SHP77 (cell line): ENCODE measurements at regions not wholly inside any gene's neighbourhood (a gene's known extent, or its start where the extent isn't known, plus 50 kb on each side); places are given as distances from the start of the nearest gene placed in this dataset.

Experiments
- DNase-seq, 2 experiments: peaks; one replicate each; lab custom pipeline; 2025; lab: John Stamatoyannopoulos, UW

DNA sequence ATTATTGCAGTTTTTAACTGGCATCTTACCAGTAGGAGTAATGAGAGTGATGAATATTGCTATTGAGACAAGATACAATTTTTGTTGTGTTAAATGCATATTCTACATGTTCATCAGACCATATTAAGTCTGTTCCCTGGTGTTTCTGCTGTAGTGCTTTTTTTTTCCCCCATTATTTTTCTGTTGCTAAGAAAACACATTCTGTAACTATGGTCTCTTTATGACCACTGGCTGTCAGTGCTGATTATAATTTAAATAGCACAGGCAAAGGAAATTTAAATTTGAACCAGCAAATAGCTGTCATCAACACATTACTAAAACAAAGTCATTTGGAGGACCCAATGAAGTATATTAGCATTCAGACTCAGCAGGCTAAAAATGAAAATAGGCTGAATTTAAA is 98.3 kb upstream of the ANKRD50 start:
- no peak for DNase-seq

- no peak for DNase-seq
These were observed 94.9 kb upstream of the ANKRD50 start for GRCh38 chr4:124807421-124807820.

GRCh38 chr4:124806403-124806802 is 93.9 kb upstream of the ANKRD50 start:
- DNase-seq: no peak

- no peak for DNase-seq
These were observed 92.1 kb upstream of the ANKRD50 start for GRCh38 chr4:124804584-124804983.

DNA sequence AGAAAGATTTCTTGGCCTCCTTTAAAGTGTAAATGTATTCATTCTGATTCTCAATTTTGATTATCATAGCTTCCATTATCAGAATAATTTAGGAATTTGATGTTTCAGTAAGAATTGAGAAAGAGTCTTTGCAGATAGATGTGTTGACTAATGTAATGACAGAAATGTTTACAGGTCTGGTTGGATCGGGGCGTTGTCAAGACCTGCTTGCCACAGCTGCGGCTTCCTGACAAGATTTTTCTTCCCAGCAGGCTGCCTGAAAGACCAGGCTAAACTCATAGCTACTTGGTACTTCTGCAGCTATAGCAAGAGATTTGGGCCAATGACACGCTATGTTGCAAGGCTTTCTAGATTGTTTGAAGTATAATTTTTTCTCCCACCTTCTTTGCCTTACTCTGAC is 91.5 kb upstream of the ANKRD50 start:
- DNase-seq: no peak

GRCh38 chr4:124803641-124804040 is 91.1 kb upstream of the ANKRD50 start:
- no peak for DNase-seq

DNA sequence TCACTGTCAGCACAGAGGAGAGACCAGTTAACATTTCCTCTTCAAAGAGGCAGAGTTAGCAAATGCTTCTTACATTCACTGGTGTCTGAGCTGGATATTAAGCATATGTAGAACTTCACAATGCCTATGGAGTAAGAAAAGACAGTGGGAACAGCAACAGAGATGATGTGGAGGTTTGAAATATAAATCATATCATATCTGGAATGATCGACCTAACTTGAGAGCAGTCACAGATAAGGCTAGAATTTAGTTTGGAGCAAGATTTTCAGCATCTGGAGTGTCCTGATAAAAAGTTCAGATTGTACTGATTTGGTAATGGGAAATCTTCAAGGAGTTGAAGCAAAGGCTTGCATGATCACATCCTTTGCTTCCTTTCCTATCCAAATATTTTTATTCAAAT is 90.5 kb upstream of the ANKRD50 start:
- DNase-seq: no peak

DNA sequence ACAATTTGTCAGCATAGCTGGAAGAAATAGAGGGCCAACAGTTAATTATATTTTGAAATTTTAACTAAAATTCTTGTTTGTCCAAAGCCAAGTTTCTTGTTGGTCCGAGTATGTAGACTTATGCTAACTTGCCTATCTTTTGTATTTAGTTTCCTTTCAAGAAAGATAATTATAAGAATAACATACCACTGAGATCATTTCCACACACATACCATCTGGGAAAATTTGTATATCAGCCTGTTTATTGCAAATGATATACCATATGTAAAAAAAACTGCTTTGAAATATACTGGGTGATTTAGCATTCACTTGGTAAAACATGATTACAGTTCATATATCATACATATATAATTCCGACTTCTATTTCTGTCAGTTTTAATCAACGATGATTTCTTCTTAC is 84.7 kb upstream of the ANKRD50 start:
- DNase-seq: no peak

DNA sequence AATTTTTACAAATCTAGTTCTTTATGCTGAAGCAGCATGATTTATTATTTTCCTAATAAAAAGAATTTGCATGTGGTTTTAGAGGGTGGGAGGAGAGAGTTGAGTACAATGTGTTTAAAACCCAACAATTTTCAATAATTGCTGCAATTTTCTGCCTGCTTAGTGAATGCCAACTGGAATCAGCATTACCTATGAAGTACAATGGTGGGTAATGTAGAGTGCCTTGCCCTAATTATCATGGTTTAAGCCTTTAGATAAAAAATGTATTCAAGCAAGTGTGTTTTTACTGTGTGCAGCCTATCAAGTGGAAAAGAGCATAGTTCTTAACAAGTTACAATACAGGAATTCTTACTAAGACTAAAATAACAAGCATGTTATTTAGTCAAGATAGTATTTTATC is 77.9 kb upstream of the ANKRD50 start:
- no peak for DNase-seq

GRCh38 chr4:124786634-124787033 is 74.1 kb upstream of the ANKRD50 start:
- DNase-seq: no peak

GRCh38 chr4:124785645-124786044 is 73.1 kb upstream of the ANKRD50 start:
- no peak for DNase-seq

DNA sequence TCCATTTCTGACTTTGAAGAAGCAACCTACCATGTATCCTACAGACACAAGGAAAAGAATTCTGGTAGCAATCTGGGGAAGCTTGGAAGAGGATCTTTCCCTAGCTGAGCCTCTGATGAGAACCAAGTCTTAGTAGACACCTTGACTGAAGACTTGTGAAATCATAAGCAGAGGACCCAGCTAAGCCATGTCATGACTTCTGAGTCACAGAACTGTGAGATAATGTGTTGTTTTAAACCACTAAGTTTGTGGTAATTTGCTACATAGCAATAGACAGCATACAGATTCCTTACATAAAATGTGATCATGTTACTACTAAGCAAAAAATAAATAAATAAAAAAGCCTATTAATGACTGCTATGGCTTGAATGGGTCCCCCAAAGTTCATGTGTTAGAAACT is 71.3 kb upstream of the ANKRD50 start:
- no peak for DNase-seq

DNA sequence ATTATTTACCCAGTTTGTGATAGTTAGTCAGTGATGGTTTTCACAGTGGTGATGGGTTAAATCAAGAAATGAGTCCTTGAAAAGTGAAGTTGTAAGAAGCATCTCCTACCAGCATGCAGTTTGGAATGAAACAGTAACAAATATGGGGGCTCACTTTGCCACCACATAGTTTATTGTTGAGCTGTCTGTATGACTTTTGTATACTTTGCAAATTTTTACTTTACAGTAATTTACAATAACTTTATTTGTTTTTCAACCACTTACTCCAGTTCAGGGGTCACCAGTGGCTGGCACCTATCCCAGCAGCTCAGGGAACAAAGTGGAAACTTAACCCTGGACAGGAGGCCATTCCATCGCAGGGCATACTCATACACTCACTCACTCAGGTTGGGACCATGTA is 64.5 kb upstream of the ANKRD50 start:
- no peak for DNase-seq

- DNase-seq: no peak
These were observed 56.2 kb upstream of the ANKRD50 start for GRCh38 chr4:124768596-124769365.

- DNase-seq: no peak
These were observed 50.4 kb upstream of the ANKRD50 start for GRCh38 chr4:124762956-124763355.
